Activated CD4-positive, alpha-beta T cell treated with anti-CD3 and anti-CD28 coated beads, Interleukin-2, amount 10 ng/mL, durations not matched to agents 7 days and 5 days (primary cell): ENCODE measurements at regions not wholly inside any gene's neighbourhood (a gene's known extent, or its start where the extent isn't known, plus 50 kb on each side); places are given as distances from the start of the nearest gene placed in this dataset.

ENCODE experiments used
- CTCF ChIA-PET: fragments of 350-600 bp; sonication (Branson Sonifier 250); formaldehyde crosslinking; loops from one replicate; lab custom pipeline; 2021; ENCODE audit warnings: antibody characterized with exemption; lab: Charles Lee
- POLR2A ChIA-PET: fragments of 350-600 bp; sonication (Branson Sonifier 250); formaldehyde crosslinking; loops from one replicate; lab custom pipeline; 2021; ENCODE audit warnings: antibody characterized with exemption; lab: Charles Lee
- DNase-seq: peaks from one replicate; pipeline ENCODE4 v3.0.0-alpha.2; 2020
- H3K27ac Mint-ChIP-seq: one replicate; pipeline ENCODE4 v1.8.0; 2021; ENCODE audit warnings: mild to moderate bottlenecking, moderate library complexity, mixed read lengths
- H3K27me3 Mint-ChIP-seq: one replicate; pipeline ENCODE4 v1.8.0; 2021; ENCODE audit warnings: mixed read lengths
- H3K36me3 Mint-ChIP-seq: one replicate; pipeline ENCODE4 v1.8.0; 2021; ENCODE audit warnings: low read depth, mixed read lengths
- H3K4me1 Mint-ChIP-seq: one replicate; pipeline ENCODE4 v1.8.0; 2021; ENCODE audit warnings: mixed read lengths
- H3K4me3 Mint-ChIP-seq: one replicate; pipeline ENCODE4 v1.8.0; 2021; ENCODE audit warnings: mild to moderate bottlenecking, moderate library complexity, mixed read lengths
- H3K9me3 Mint-ChIP-seq: one replicate; pipeline ENCODE4 v1.8.0; 2021; ENCODE audit warnings: mixed read lengths

- Mint-ChIP-seq H3K27me3 (no peaks in the 10 kb centered on the region), H3K4me3 (no peak overlapping the region), H3K4me1 (peaks cover 49% of the 10 kb centered on the region), H3K36me3 (no peaks in the 10 kb centered on the region), H3K9me3 (peaks cover 5% of the 10 kb centered on the region), H3K27ac (no peak overlapping the region)
- CTCF ChIA-PET = no interaction called here
- no peak for DNase-seq
- POLR2A ChIA-PET = no interaction called here
Observed at GRCh38 chr3:43217633-43218032, 68.7 kb upstream of the SNRK start.

- DNase-seq = no peak
- POLR2A ChIA-PET = no interaction called here
- CTCF ChIA-PET = no interaction called here
- Mint-ChIP-seq H3K36me3 (no peaks in the 10 kb centered on the region), H3K4me3 (no peak overlapping the region), H3K4me1 (peaks cover 45% of the 10 kb centered on the region), H3K27ac (peak overlapping the region; percentile 37), H3K27me3 (no peaks in the 10 kb centered on the region), H3K9me3 (peaks cover 5% of the 10 kb centered on the region)
Observed at GRCh38 chr3:43217206-43217605, 69.1 kb upstream of the SNRK start.

- Mint-ChIP-seq H3K4me3 (no peak overlapping the region), H3K27ac (no peak overlapping the region), H3K27me3 (no peaks in the 10 kb centered on the region), H3K4me1 (peaks cover 30% of the 10 kb centered on the region), H3K36me3 (no peaks in the 10 kb centered on the region), H3K9me3 (peaks cover 5% of the 10 kb centered on the region)
- ChIA-PET CTCF (no interaction called here), POLR2A (interaction anchor here (0.6 kb wide), 1 partner anchor 55 kb away, joined by 4 read pairs; no protein-coding TSS in a partner anchor)
- no peak for DNase-seq
Observed at GRCh38 chr3:43215663-43216275, 70.6 kb upstream of the SNRK start.

GRCh38 chr3:43215138-43215537, 71.2 kb upstream of the SNRK start:
- no peak overlapping the region for H3K4me3 Mint-ChIP-seq
- POLR2A ChIA-PET = no interaction called here
- H3K9me3 Mint-ChIP-seq = peaks cover 3% of the 10 kb centered on the region
- CTCF ChIA-PET = no interaction called here
- no peak for DNase-seq
- H3K27me3 Mint-ChIP-seq = no peaks in the 10 kb centered on the region
- H3K4me1 Mint-ChIP-seq = peaks cover 25% of the 10 kb centered on the region
- no peak overlapping the region for H3K27ac Mint-ChIP-seq
- no peaks in the 10 kb centered on the region for H3K36me3 Mint-ChIP-seq

- POLR2A ChIA-PET = no interaction called here
- Mint-ChIP-seq H3K27ac (no peak overlapping the region), H3K9me3 (peaks cover 3% of the 10 kb centered on the region), H3K27me3 (no peaks in the 10 kb centered on the region), H3K4me1 (peaks cover 25% of the 10 kb centered on the region), H3K4me3 (no peak overlapping the region), H3K36me3 (no peaks in the 10 kb centered on the region)
- DNase-seq = no peak
- CTCF ChIA-PET = interaction anchor here (0.9 kb wide), 1 partner anchor 30 kb away, joined by 3 read pairs; no protein-coding TSS in a partner anchor
Observed at GRCh38 chr3:43214616-43215015, 71.7 kb upstream of the SNRK start.

- peaks cover 22% of the 10 kb centered on the region for H3K4me1 Mint-ChIP-seq
- CTCF ChIA-PET = interaction anchor here (1.0 kb wide), 2 partner anchors 27 to 190 kb away, joined by 3 read pairs; no protein-coding TSS in a partner anchor
Observed at GRCh38 chr3:43213631-43214030, 72.7 kb upstream of the SNRK start.

GRCh38 chr3:43212914-43213611, 73.3 kb upstream of the SNRK start:
- H3K36me3 Mint-ChIP-seq = no peaks in the 10 kb centered on the region
- H3K27ac Mint-ChIP-seq = no peak overlapping the region
- peaks cover 5% of the 10 kb centered on the region for H3K9me3 Mint-ChIP-seq
- DNase-seq = no peak
- peaks cover 21% of the 10 kb centered on the region for H3K4me1 Mint-ChIP-seq
- ChIA-PET POLR2A (no interaction called here), CTCF (interaction anchor here (1.0 kb wide), 3 partner anchors 11 to 191 kb away, joined by 3 to 6 read pairs (median 3); no protein-coding TSS in a partner anchor)
- no peaks in the 10 kb centered on the region for H3K27me3 Mint-ChIP-seq
- H3K4me3 Mint-ChIP-seq = no peak overlapping the region

More at GRCh38 chr3:43213631-43214030, 72.7 kb upstream of the SNRK start:
- Mint-ChIP-seq H3K9me3 (peaks cover 2% of the 10 kb centered on the region), H3K27me3 (no peaks in the 10 kb centered on the region), H3K27ac (no peak overlapping the region), H3K36me3 (no peaks in the 10 kb centered on the region), H3K4me3 (no peak overlapping the region)
- POLR2A ChIA-PET = no interaction called here
- no peak for DNase-seq

GRCh38 chr3:43211681-43212080, 74.7 kb upstream of the SNRK start:
- no peak overlapping the region for H3K4me3 Mint-ChIP-seq
- ChIA-PET CTCF (interaction anchor here (0.6 to 1.3 kb wide), 3 partner anchors 9 to 80 kb away, joined by 3 read pairs; no protein-coding TSS in a partner anchor), POLR2A (no interaction called here)
- DNase-seq = no peak
- peaks cover 7% of the 10 kb centered on the region for H3K9me3 Mint-ChIP-seq
- H3K36me3 Mint-ChIP-seq = no peaks in the 10 kb centered on the region
- H3K4me1 Mint-ChIP-seq = peaks cover 9% of the 10 kb centered on the region
- no peak overlapping the region for H3K27ac Mint-ChIP-seq
- H3K27me3 Mint-ChIP-seq = no peaks in the 10 kb centered on the region

- Mint-ChIP-seq H3K4me3 (no peak overlapping the region), H3K4me1 (no peaks in the 10 kb centered on the region), H3K36me3 (no peaks in the 10 kb centered on the region), H3K27me3 (no peaks in the 10 kb centered on the region), H3K9me3 (peaks cover 7% of the 10 kb centered on the region), H3K27ac (no peak overlapping the region)
- ChIA-PET CTCF (interaction anchor here (0.6 to 1.3 kb wide), 2 partner anchors 50 to 1306 kb away, joined by 3 read pairs; no protein-coding TSS in a partner anchor), POLR2A (no interaction called here)
- no peak for DNase-seq
Observed at GRCh38 chr3:43210049-43211027, 76.0 kb upstream of the SNRK start.

GRCh38 chr3:43207628-43208085, 78.7 kb upstream of the SNRK start:
- H3K27me3 Mint-ChIP-seq = no peaks in the 10 kb centered on the region
- no peak overlapping the region for H3K27ac Mint-ChIP-seq
- H3K4me1 Mint-ChIP-seq = no peaks in the 10 kb centered on the region
- H3K9me3 Mint-ChIP-seq = peaks cover 7% of the 10 kb centered on the region
- no peak overlapping the region for H3K4me3 Mint-ChIP-seq
- no peak for DNase-seq
- POLR2A ChIA-PET = no interaction called here
- H3K36me3 Mint-ChIP-seq = no peaks in the 10 kb centered on the region
- CTCF ChIA-PET = no interaction called here

GRCh38 chr3:43206632-43207031, 79.7 kb upstream of the SNRK start:
- no peak overlapping the region for H3K4me3 Mint-ChIP-seq
- H3K27me3 Mint-ChIP-seq = no peaks in the 10 kb centered on the region
- H3K9me3 Mint-ChIP-seq = peaks cover 7% of the 10 kb centered on the region
- no peak for DNase-seq
- no peak overlapping the region for H3K27ac Mint-ChIP-seq
- POLR2A ChIA-PET = no interaction called here
- H3K36me3 Mint-ChIP-seq = no peaks in the 10 kb centered on the region
- no peaks in the 10 kb centered on the region for H3K4me1 Mint-ChIP-seq
- CTCF ChIA-PET = interaction anchor here (1.0 kb wide), 1 partner anchor 23 kb away, joined by 4 read pairs; no protein-coding TSS in a partner anchor

GRCh38 chr3:43206105-43206504, 80.2 kb upstream of the SNRK start:
- peaks cover 10% of the 10 kb centered on the region for H3K9me3 Mint-ChIP-seq
- no peak for DNase-seq
- no peaks in the 10 kb centered on the region for H3K36me3 Mint-ChIP-seq
- CTCF ChIA-PET = interaction anchor here (1.0 kb wide), 1 partner anchor 22 kb away, joined by 4 read pairs; no protein-coding TSS in a partner anchor
- peaks cover 4% of the 10 kb centered on the region for H3K4me1 Mint-ChIP-seq
- H3K27ac Mint-ChIP-seq = no peak overlapping the region
- POLR2A ChIA-PET = no interaction called here
- peaks cover 3% of the 10 kb centered on the region for H3K27me3 Mint-ChIP-seq
- H3K4me3 Mint-ChIP-seq = no peak overlapping the region
